GM21360 (cell line): ENCODE measurements at regions not wholly inside any gene's neighbourhood (a gene's known extent, or its start where the extent isn't known, plus 50 kb on each side); places are given as distances from the start of the nearest gene placed in this dataset.
"Not testable (repeated sequence)": the region's sequence is repeated elsewhere in the genome, so short reads cannot be mapped to it uniquely, and the experiment has no call there.

Experiments used
- ATAC-seq: cut with Tn5 transposase; IDR thresholded peaks from one replicate; pipeline ENCODE4 v1.9.1; 2021; ENCODE audit warnings: mild to moderate bottlenecking, moderate library complexity; ENCODE audit not compliant: unreplicated experiment

DNA sequence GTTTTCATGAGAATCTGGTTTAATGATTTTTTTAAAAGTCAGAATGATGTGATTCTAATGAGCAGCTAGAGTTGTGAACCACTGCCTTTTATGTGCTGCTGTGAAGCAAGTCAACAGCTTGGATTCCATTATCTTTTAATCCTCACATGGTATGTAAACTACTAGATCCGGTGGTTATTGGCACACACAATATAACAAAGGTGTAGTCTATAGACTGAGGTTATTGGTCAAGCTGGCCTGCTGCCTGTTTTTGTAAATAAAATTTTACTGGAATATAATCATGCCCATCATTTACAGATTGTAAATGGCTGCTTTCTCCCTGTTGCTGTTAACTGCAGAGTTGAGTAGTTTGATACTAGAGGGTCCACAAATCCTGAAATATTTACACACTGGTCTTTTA, 103.1 kb downstream of the OTOL1 start:
- no peak for ATAC-seq

GRCh38 chr3:161600173-161600572, 103.6 kb downstream of the OTOL1 start:
- ATAC-seq, result no peak

DNA sequence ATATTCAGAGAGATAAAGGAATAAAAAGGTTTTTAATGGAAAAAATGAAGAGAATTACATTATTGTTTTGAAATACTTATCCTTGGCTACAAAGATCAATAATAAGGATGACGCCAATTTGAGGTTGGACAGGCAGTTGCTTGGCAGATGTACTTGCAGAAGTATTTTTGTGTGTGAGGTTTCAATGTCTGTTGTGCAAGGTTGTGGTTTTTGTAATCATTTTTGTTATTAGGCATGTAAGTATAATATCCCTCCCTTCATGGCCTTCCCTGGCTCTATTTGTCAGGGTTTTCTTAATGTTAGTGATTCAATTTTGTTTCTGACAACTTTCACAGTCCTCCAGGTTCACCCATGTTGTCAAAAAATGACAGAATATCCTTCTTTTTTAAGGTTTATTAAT, 105.9 kb downstream of the OTOL1 start:
- ATAC-seq, result no peak

GRCh38 chr3:161602918-161603317, 106.3 kb downstream of the OTOL1 start:
- no peak for ATAC-seq

DNA sequence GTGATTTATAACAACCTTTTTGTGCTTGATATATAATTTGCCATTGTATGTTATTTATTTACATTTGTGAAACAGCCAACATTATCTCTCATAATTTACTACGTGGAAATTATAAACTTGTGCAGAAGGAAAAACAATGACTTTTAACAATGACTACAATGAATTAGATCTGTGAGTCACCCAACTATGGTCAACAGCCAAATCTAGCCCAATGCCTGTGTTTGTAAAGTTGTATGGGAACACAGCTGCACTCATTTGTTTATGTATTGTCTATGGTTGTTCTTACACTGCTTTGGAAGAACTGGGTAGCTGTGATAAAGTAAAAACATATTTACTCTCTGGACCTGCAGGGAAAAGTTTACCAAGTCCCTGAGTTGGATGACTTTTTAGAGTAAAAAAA, 110.4 kb downstream of the OTOL1 start:
- no peak for ATAC-seq

GRCh38 chr3:161619351-161619750, 122.7 kb downstream of the OTOL1 start:
- no peak for ATAC-seq

DNA sequence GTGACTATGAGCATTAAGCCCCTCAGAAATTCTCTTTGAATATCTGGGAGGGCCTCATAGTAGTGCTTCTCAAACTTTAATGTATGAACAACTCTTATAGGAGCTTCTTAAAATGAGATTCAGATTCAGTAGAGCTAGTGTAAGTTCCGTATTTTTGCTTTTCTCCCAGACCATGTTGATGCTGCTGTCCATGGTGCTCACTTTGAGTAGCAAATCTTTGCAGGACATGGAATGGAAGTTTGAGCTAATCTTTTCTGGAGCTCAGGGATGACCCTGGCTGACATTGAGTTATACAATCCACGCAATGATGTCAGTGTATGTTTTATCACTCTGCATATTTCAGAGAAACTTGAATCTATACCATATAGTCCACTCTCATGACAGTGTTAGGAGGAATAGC, 134.2 kb downstream of the OTOL1 start:
- no peak for ATAC-seq

DNA sequence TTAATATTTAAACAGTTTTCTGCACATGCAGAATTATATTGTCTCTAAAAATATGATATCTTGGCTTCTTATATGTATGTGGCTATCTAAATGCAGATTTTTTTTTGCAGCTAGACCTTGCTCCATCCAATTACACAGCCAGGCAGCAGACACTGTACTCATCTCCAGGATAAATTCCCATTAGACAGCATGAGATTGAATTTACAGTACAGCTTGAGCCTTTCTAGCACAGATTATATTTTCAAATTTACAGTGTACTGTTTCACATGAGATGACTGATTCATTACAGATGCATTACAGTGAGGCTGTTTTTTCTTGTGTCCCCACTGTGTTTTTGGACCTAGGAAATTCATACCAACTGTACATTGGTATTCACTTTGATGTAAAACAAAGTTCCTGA, 134.9 kb downstream of the OTOL1 start:
- no peak for ATAC-seq

- ATAC-seq, result no peak
Observed at GRCh38 chr3:161637559-161637958, 141.0 kb downstream of the OTOL1 start.

GRCh38 chr3:161639095-161639494, 142.5 kb downstream of the OTOL1 start:
- ATAC-seq, result not testable (repeated sequence)

DNA sequence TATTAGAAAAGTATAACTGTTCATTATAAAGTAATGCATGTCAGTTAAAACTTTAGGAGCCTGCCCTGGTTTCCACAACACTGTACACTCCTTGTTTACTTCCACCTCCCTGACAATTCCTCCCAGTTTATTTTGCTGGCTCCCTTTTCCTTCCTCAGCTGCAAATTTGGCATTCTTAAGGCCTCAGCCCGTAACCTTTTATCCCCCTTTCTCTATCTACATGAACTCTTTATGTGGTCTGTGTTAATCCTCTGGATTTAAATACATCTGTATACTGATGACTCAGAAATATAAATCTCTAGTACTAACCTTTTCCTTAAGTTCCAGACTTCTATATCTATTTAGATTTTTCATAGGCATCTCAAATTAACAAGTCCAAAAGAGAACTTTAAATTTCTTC, 143.6 kb downstream of the OTOL1 start:
- ATAC-seq, result no peak

- no peak for ATAC-seq
Observed at GRCh38 chr3:161641287-161641686, 144.7 kb downstream of the OTOL1 start.

DNA sequence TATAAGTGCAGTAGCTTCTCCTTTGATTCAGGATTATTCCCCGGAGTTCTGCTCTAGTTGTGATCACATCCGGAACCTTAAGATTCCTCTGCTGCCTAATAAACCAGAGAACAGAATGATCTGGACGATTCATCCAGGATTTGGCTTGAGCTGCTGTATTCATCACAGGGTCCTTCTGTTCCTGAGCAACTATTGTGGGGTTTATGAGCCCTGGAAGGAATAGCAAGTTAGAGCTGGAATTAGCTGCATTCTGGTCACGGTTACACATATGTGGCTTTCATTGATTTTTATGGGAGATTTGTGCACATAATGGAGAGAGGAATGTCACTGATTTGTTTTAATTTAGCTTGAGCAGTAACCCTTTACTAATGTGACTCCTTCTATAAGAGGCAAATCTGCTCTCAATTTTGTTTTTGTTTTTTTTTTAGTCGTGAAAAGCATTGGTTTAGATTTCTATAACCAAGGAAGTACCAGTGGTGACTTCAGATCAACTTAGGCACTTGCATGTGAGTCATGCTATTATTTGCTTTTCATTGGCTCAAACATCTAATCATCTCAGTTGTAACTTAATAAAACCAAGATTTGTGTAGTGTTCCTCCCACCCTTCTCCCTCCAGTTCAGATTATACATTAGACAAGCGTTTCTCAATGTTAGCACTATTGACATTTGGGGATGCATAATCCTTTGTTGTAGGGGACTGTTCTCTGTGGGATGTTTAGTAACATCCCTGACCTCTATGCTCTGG, 148.5 kb downstream of the OTOL1 start:
- ATAC-seq, result no peak

GRCh38 chr3:161647936-161648470, 151.4 kb downstream of the OTOL1 start:
- no peak for ATAC-seq

DNA sequence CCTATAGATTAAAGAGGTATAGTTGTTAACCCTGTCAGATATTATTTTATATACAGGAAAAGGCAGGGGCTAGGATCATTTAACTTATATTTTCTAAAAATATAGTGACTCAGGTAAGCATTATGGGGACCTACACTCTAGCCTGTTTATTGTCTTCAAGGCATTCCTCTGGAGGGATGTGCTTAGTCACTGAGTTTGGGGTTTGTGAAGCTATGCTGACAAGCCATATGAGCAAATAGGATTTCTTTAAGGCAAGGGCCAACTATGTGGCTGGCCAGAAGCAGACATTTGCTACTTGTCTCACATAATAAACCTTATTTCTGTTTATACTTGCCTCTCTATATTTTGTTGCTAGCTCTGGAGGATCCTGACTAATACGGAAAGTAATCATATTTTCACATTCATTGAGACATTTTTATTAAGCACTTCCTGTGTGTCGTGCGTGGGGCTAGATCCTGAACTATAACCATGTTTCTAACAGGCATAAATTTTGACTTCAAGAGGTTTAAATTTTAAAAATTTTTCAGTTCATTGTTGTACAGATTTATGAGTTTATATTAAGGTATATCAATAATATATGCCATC, 153.4 kb downstream of the OTOL1 start:
- ATAC-seq, result no peak

- ATAC-seq, result no peak
Observed at GRCh38 chr3:161657786-161658185, 161.2 kb downstream of the OTOL1 start.

DNA sequence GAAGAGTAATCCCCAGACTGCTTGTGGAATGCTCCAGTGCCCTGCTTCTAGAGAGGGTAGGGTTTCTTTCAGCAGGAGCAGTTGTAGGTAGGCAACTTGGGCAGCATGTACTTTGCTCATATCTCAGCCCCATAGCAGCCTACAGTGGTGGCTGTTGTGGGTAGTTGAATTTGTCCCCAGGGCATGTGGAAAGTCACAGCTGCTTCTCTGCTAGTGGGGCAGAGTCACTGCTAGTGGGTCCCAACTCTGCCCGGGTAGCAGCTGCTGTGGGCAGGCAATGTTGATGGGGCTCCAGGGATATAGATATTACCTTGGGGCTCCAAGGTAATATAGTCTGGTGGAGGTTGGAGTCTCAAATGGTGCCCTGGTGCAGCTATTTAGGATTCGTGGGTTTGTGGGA, 174.5 kb downstream of the OTOL1 start:
- ATAC-seq, result no peak

DNA sequence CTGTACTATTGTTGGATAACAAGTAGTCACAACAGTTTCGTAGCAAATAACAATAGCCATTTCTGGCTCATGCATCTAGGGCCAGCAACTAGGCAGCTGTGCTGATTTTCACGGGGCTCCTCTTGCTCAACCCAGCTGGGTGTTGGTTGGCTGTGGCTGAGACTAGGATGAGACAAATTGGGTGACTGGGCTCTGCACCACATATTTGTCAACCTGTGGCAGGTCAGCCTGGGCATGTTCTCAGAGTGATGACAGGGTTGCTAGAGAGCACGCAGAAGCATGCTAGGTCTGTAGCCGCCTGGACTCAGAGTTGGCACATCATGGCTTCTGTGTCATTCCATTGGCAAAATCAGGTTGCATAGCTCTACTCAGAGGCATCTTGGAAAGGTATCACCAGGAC, 175.9 kb downstream of the OTOL1 start:
- no peak for ATAC-seq

GRCh38 chr3:161673866-161674265, 177.3 kb downstream of the OTOL1 start:
- ATAC-seq, result no peak

DNA sequence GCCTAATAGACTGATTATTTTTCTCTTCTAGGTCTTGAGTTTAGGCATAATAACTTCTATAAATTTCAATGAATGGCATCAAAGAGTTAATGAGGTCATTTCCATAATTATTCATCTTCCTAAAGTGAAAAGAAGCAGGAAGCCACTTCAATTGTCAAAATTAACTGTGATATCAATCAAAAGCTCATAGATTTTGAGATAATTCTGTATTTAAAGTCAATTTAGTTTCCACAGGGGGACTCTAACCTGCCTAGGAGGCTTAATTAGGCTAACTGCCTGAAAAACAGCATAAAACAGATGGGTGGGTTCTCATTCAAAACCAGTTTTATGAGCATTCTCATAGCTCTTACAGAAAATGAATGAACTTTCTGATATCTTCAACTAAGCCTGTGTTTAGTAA, 177.8 kb downstream of the OTOL1 start:
- no peak for ATAC-seq

DNA sequence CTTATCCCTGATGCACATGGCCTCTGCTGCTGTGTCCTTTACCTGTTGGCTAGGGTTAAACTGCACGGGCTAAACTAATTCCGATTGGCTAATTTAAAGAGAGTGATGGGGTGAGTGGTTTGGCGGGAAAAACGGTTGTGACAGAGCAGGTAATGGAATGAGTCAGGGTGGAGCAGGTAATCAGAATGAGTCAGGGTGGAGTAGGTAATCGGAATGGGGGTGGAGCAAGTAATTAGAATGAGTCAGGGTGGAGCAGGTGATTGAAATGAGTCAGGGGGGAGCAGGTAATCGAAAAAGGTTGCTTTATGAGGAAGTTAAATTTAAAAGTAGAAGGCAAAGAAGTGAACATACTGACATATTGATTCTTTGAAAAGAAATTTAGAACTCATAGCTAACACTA, 185.2 kb downstream of the OTOL1 start:
- ATAC-seq, result not testable (repeated sequence)

DNA sequence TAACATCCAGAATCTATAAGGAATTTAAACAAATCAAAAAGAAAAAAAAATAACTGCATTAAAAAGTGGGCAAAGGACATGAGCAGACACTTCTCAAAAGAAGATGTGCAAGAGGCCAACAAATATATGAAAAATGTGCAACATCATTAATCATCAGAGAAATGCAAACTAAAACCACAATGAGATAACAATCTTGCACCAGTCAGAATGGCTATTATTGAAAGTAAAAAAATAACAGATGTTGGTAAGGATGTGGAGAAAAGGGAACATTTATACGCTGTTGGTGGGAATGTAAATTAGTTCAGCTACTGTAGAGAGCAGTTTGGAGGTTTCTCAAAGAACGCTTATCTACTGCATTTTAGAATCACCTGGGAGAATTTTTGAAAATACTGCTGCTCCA, 186.1 kb downstream of the OTOL1 start:
- ATAC-seq, result no peak
